IPS DF 6.9 (cell line): ENCODE measurements at regions not wholly inside any gene's neighbourhood (a gene's known extent, or its start where the extent isn't known, plus 50 kb on each side); places are given as distances from the start of the nearest gene placed in this dataset.

ENCODE experiments used
- DNase-seq: peaks from one replicate; pipeline ENCODE4 v3.0.0-alpha.2; 2013; ENCODE audit warnings: low read depth, low spot score
- H3K27ac ChIP-seq: one replicate; pipeline ENCODE4 v1.5.1; 2013; ENCODE audit warnings: low read length, control low read depth
- H3K27me3 ChIP-seq: 2 replicates; pipeline ENCODE4 v1.6.1; 2013; ENCODE audit warnings: mild to moderate bottlenecking, low read length; ENCODE audit not compliant: control insufficient read depth, insufficient read depth
- H3K36me3 ChIP-seq: 2 replicates; pipeline ENCODE4 v1.6.1; 2013; ENCODE audit warnings: low read length; ENCODE audit not compliant: control insufficient read depth, insufficient read depth
- H3K4me1 ChIP-seq: 2 replicates; pipeline ENCODE4 v1.6.1; 2013; ENCODE audit warnings: low read length; ENCODE audit not compliant: control insufficient read depth, insufficient read depth
- H3K4me3 ChIP-seq: 2 replicates; pipeline ENCODE4 v1.5.1; 2013; ENCODE audit warnings: mild to moderate bottlenecking, low read length
- H3K9me3 ChIP-seq: 2 replicates; pipeline ENCODE4 v1.6.1; 2013; ENCODE audit warnings: low read length, inconsistent platforms; ENCODE audit not compliant: control insufficient read depth, insufficient read depth
- WGBS: extraction: QIAGEN DNeasy Blood & Tissue Kit; methylation state at CpG from one replicate; pipeline ENCODE4 v1.1.7; 2013; ENCODE audit warnings: mixed read lengths, missing lambda C conversion rate; ENCODE audit not compliant: insufficient read length, insufficient coverage; 5-methylcytosine and 5-hydroxymethylcytosine counted together

DNA sequence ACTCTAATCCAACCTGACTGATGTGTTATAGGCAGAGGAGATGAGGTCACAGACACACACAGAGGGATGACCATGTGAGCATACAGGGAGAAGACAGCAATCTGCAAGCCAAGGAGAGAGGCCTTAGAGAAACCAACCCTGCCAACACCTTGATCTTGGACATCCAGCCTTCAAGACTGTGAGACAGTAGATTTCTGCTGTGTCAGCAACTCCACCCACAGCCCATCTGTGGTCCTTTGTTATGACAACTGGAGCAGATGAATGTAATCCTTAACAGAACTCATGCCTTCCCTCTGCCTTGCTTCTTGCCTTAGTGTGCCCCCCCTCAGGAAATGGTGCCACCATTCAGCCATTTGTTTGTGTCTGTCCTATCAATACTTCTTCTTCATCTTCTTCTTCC is 107.4 kb downstream of the NXNL2 start:
- no peak for DNase-seq
- H3K27me3 ChIP-seq = no peaks in the 10 kb centered on the region
- H3K4me3 ChIP-seq = no peak overlapping the region
- H3K4me1 ChIP-seq = no peaks in the 10 kb centered on the region
- H3K9me3 ChIP-seq = no peaks in the 10 kb centered on the region; the same call in 1 of the 2 replicates
- no peaks in the 10 kb centered on the region for H3K36me3 ChIP-seq
- H3K27ac ChIP-seq = no peak overlapping the region

DNA sequence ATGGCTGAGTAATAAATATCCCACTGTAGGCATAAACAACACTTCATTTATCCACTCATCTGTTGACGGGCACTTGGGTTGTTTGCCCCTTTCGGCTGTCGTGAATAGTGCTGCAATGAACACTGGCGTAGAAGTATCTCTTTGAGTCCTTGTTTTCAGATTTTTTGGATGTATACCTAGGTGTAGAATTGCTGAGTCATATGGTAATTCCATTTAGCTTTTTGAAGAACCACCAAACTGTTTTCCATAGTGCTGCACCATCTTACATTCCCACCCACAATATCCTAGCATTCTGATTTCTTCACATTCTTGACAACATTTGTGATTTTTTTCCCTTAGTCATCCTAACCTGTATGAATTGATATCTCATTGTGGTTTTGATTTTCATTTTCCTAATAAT is 109.0 kb downstream of the NXNL2 start:
- DNase-seq = no peak
- no peaks in the 10 kb centered on the region for H3K27me3 ChIP-seq
- no peaks in the 10 kb centered on the region for H3K4me1 ChIP-seq
- no peak overlapping the region for H3K4me3 ChIP-seq
- no CpG with 5 or more reads among the region's 4 CpGs for WGBS
- H3K36me3 ChIP-seq = no peaks in the 10 kb centered on the region
- no peaks in the 10 kb centered on the region; the same call in 1 of the 2 replicates for H3K9me3 ChIP-seq
- no peak overlapping the region for H3K27ac ChIP-seq

DNA sequence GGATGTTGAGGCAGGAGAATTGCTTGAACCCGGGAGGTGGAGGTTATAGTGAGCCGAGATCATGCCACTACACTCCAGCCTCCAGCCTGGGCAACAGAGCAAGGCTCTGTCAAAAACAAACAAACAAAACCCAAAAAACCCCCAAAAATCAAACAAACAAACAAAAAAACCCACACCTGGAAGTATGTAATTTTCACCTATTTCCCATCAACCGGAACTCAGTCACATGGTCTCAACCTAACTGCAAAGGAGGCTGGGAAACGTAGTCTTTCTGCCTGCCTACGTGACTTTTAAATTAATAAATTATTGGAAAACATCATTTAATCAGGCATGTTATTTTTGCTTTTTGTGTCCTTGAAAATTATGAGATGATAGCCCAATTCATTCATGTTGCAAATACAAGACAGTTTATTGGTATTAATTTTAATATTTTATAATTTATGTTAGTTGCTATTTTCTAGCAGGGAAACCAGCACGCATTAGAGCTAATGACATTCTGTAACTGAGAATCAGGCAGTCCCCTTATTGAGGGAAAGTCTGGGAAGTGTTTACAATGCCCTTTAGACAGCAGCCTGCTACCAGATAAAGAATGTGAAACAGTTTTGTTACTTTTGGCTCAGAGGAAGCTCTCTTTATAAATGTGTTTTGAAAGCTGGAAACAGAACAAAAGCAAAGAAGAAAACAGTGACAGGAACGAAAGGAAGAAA is 110.3 kb downstream of the NXNL2 start:
- Histone ChIP-seq H3K36me3 (no peaks in the 10 kb centered on the region), H3K27ac (no peak overlapping the region), H3K4me3 (no peak overlapping the region), H3K9me3 (no peaks in the 10 kb centered on the region), H3K27me3 (no peaks in the 10 kb centered on the region), H3K4me1 (no peaks in the 10 kb centered on the region)
- DNase-seq = no peak
- 100% methylated on average over 1 of the region's 7 CpGs for WGBS

DNA sequence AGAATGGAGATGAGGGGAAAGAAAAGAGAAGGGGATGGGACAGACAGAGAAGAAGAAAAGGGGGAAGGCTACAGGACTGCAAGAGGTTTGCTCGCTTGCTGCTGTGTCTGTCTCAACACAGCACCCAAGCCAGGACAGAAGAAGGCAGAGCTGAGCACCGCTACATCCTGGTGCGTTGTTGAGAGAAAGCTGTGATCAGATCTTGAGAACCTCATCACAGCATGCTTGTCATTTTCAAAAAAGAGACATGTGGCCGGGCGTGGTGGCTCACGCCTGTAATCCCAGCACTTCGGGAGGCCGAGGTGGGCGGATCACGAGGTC is 110.9 kb downstream of the NXNL2 start:
- no peaks in the 10 kb centered on the region for H3K36me3 ChIP-seq
- no peak for DNase-seq
- H3K4me1 ChIP-seq = no peaks in the 10 kb centered on the region
- no peaks in the 10 kb centered on the region for H3K9me3 ChIP-seq
- H3K27me3 ChIP-seq = no peaks in the 10 kb centered on the region
- no peak overlapping the region for H3K27ac ChIP-seq
- no peak overlapping the region for H3K4me3 ChIP-seq
- WGBS = no CpG with 5 or more reads among the region's 10 CpGs

GRCh38 chr9:88646539-88647300 is 111.7 kb downstream of the NXNL2 start:
- Histone ChIP-seq H3K9me3 (no peaks in the 10 kb centered on the region), H3K4me1 (no peaks in the 10 kb centered on the region), H3K4me3 (no peak overlapping the region), H3K36me3 (no peaks in the 10 kb centered on the region), H3K27ac (no peak overlapping the region), H3K27me3 (no peaks in the 10 kb centered on the region)
- no CpG with 5 or more reads among the region's 8 CpGs for WGBS
- DNase-seq = no peak

DNA sequence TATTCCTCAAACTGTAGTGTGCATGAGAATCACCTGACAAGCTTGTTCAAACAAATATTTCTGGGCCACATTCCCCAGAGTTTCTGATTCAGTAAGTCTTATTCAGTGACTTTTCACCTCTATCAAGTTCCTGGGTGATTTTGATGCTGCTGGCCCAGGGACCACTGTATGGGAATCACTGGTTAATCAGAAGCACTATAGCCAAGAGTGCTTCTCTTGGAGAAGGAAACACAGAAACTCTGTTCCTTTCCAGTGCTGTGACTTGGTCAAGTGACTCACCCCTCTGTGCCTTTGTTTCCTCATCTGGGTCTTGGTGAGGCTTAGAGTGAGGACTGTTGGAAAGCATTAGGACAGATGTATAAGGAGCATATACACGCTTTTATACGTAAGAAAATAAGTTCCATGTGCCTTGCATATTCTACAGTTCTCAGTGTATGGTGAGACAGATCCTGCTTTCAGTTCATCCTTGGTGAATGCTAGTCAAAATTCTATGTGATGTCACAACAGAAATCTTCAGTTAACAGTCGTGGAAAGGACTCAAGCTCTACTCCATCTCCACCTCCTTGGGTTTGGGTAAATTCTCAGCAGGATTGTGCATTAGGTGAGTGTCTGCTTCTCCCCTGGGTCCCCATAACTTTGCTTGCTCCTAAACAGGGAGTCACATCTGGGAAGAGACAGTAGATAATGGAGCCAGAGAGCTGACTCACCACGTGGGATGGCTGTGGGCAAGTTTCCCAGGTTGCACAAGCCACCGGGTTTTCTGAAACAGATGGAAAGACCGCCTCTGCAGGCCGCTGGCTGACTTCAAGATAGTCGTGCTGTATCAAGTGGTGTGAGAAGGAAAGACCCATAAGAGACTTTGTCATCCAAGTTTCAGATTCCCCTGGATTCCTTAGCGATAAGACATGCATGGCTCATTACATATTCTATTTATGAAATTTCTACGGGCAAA is 117.0 kb downstream of the NXNL2 start:
- Histone ChIP-seq H3K27ac (no peak overlapping the region), H3K36me3 (no peaks in the 10 kb centered on the region), H3K27me3 (no peaks in the 10 kb centered on the region), H3K4me3 (no peak overlapping the region), H3K4me1 (no peaks in the 10 kb centered on the region), H3K9me3 (no peaks in the 10 kb centered on the region)
- DNase-seq = no peak
- no CpG with 5 or more reads among the region's 10 CpGs for WGBS

GRCh38 chr9:88652876-88653275 is 117.9 kb downstream of the NXNL2 start:
- H3K36me3 ChIP-seq = no peaks in the 10 kb centered on the region
- no peak overlapping the region for H3K4me3 ChIP-seq
- no peaks in the 10 kb centered on the region for H3K27me3 ChIP-seq
- no peak for DNase-seq
- no peaks in the 10 kb centered on the region for H3K4me1 ChIP-seq
- no peaks in the 10 kb centered on the region for H3K9me3 ChIP-seq
- H3K27ac ChIP-seq = no peak overlapping the region
- no CpG with 5 or more reads among the region's 1 CpG for WGBS

GRCh38 chr9:88653406-88653805 is 118.4 kb downstream of the NXNL2 start:
- Histone ChIP-seq H3K27ac (no peak overlapping the region), H3K4me1 (no peaks in the 10 kb centered on the region), H3K27me3 (no peaks in the 10 kb centered on the region), H3K9me3 (no peaks in the 10 kb centered on the region), H3K4me3 (no peak overlapping the region), H3K36me3 (no peaks in the 10 kb centered on the region)
- DNase-seq = no peak
- WGBS = no CpG with 5 or more reads among the region's 2 CpGs

- no peak for DNase-seq
- Histone ChIP-seq H3K36me3 (no peaks in the 10 kb centered on the region), H3K9me3 (no peaks in the 10 kb centered on the region), H3K27ac (no peak overlapping the region), H3K4me3 (no peak overlapping the region), H3K27me3 (no peaks in the 10 kb centered on the region), H3K4me1 (no peaks in the 10 kb centered on the region)
- no CpG with 5 or more reads among the region's 3 CpGs for WGBS
Observed at GRCh38 chr9:88653911-88654310, 118.9 kb downstream of the NXNL2 start.

GRCh38 chr9:88657893-88658292 is 122.9 kb downstream of the NXNL2 start:
- Histone ChIP-seq H3K4me1 (no peaks in the 10 kb centered on the region), H3K9me3 (no peaks in the 10 kb centered on the region), H3K36me3 (no peaks in the 10 kb centered on the region), H3K27ac (no peak overlapping the region), H3K4me3 (no peak overlapping the region), H3K27me3 (no peaks in the 10 kb centered on the region)
- DNase-seq = no peak
- WGBS = no CpG with 5 or more reads among the region's 2 CpGs
